GM23248 (cell line): ENCODE measurements at regions not wholly inside any gene's neighbourhood (a gene's known extent, or its start where the extent isn't known, plus 50 kb on each side); places are given as distances from the start of the nearest gene placed in this dataset.

Experiments
- DNase-seq: peaks from one replicate; pipeline ENCODE4 v3.0.0-alpha.2; 2015
- H2AFZ ChIP-seq: fragments of 200-600 bp; sonication (generic); 2 replicates; pipeline ENCODE4 v1.6.1; 2016; ENCODE audit warnings: antibody characterized with exemption
- H3F3A ChIP-seq: fragments of 200-600 bp; sonication (generic); 2 replicates; pipeline ENCODE4 v1.6.1; 2016; ENCODE audit warnings: mild to moderate bottlenecking, antibody characterized with exemption, mixed run types; ENCODE audit not compliant: insufficient read depth
- H3K27ac ChIP-seq: fragments of 200-600 bp; sonication (generic); 2 replicates; pipeline ENCODE4 v1.5.1; 2016; ENCODE audit warnings: mild to moderate bottlenecking
- H3K27me3 ChIP-seq: fragments of 200-600 bp; sonication (generic); replicated peaks from 2 replicates; pipeline ENCODE4 v1.6.1; 2016; ENCODE audit warnings: mild to moderate bottlenecking; ENCODE audit not compliant: insufficient read depth
- H3K36me3 ChIP-seq: fragments of 200-600 bp; sonication (generic); 2 replicates; pipeline ENCODE4 v1.6.1; 2016; ENCODE audit warnings: low read depth, mild to moderate bottlenecking
- H3K4me1 ChIP-seq: fragments of 200-600 bp; sonication (generic); 2 replicates; pipeline ENCODE4 v1.6.1; 2016; ENCODE audit warnings: mild to moderate bottlenecking; ENCODE audit not compliant: insufficient read depth
- H3K4me2 ChIP-seq: fragments of 200-600 bp; sonication (generic); one replicate; pipeline ENCODE4 v1.6.1; 2016; ENCODE audit warnings: mild to moderate bottlenecking; ENCODE audit not compliant: unreplicated experiment
- H3K4me3 ChIP-seq: fragments of 200-600 bp; sonication (generic); 2 replicates; pipeline ENCODE4 v1.5.1; 2016; ENCODE audit warnings: mild to moderate bottlenecking
- H3K79me2 ChIP-seq: fragments of 200-600 bp; sonication (generic); 2 replicates; pipeline ENCODE4 v1.6.1; 2016; ENCODE audit warnings: mild to moderate bottlenecking; ENCODE audit not compliant: insufficient read depth
- H3K9ac ChIP-seq: fragments of 200-600 bp; sonication (generic); 2 replicates; pipeline ENCODE4 v1.6.1; 2016; ENCODE audit warnings: mild to moderate bottlenecking
- H3K9me2 ChIP-seq: fragments of 200-600 bp; sonication (generic); 2 replicates; pipeline ENCODE4 v1.6.1; 2016; ENCODE audit warnings: mixed run types, mild to moderate bottlenecking, moderate library complexity; ENCODE audit not compliant: insufficient read depth
- H3K9me3 ChIP-seq: fragments of 200-600 bp; sonication (generic); one replicate; pipeline ENCODE4 v1.6.1; 2017; ENCODE audit warnings: low read depth
- H4K20me1 ChIP-seq: fragments of 200-600 bp; sonication (generic); 2 replicates; pipeline ENCODE4 v1.6.0; 2016; ENCODE audit not compliant: insufficient read depth
- EZH2 ChIP-seq: fragments of 200-600 bp; sonication (generic); IDR thresholded peaks from 2 replicates; pipeline ENCODE4 v1.6.1; 2018; ENCODE audit warnings: antibody characterized with exemption, mild to moderate bottlenecking; ENCODE audit not compliant: insufficient read depth, poor library complexity, severe bottlenecking
- EZH2phosphoT487 ChIP-seq: fragments of 200-600 bp; sonication (generic); IDR thresholded peaks from 2 replicates; pipeline ENCODE4 v1.6.1; 2018; ENCODE audit warnings: antibody characterized with exemption, moderate library complexity, mild to moderate bottlenecking, low read depth; ENCODE audit not compliant: insufficient read depth
- WGBS, 2 experiments: methylation state at CpG; one replicate each; pipeline ENCODE4 v1.1.6; 2015 to 2017; ENCODE audit warnings: low lambda C conversion rate in 2 of 2, low coverage in 1 of 2; ENCODE audit errors: missing lambda C conversion rate in 2 of 2; 5-methylcytosine and 5-hydroxymethylcytosine counted together
- in situ Hi-C: fragments of 300-500 bp; cut with MboI; formaldehyde crosslinking; loops from 2 replicates; pipeline ENCODE4 v1.15.0; 2020

DNA sequence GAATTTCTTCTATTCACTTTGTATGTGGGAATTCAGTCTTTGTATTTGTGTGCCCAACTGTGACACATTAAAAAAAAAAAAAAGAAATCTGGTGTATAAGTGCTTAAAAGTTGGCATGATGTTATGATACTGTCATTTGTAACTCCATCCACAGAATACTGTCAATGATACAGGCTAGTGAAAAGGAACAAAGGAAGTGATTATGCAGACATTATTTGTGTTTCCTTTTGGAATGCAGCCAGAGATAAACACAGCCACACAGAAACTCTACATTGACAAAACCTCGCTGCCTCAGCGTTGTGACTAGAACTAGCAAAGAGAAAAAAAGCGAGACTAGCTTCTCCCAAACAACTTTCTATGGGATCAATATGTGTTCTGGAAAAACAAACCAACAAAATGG lies 519.2 kb upstream of the AGTR1 start:
- Histone ChIP-seq H2AFZ (no peak overlapping the region), H3F3A (0 out of 2 replicates have a peak, but pooled peaks cover 6% of the 10 kb centered on the region), H4K20me1 (no peaks in the 10 kb centered on the region), H3K4me3 (no peak overlapping the region), H3K4me1 (peaks cover 13% of the 10 kb centered on the region), H3K4me2 (no peak overlapping the region), H3K36me3 (no peaks in the 10 kb centered on the region), H3K9ac (no peak overlapping the region), H3K9me3 (no peaks in the 10 kb centered on the region), H3K79me2 (no peaks in the 10 kb centered on the region), H3K27ac (no peak overlapping the region), H3K27me3 (no peaks in the 10 kb centered on the region), H3K9me2 (no peaks in the 10 kb centered on the region)
- no peak for DNase-seq
- TF ChIP-seq EZH2phosphoT487 (no peak), EZH2 (no peak)
- WGBS, 2 experiments, result 86 to 90% methylated on average over 3 of the region's 3 CpGs
- in situ Hi-C loops, result no loop called here

DNA sequence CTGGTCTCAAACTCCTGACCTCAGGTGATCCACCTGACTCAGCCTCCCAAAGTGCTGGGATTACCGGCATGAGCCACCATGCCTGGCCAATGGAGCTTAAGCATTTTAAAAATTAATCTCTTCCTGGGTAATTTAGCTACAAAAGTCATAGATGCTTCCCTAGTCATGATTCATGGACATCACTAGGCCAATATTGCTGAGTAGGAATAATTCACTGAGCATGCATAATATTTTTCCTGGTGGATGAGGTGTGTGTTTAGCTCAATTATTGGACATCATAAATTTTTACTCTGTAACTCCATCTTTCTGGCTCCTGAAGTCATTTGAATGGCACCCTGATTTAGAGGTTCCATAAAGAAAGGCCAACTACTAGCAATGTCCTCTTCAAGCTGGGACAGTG lies 512.9 kb upstream of the AGTR1 start:
- Histone ChIP-seq H3K36me3 (no peaks in the 10 kb centered on the region), H3K4me1 (no peaks in the 10 kb centered on the region), H3K27ac (no peak overlapping the region), H3K4me2 (no peak overlapping the region), H2AFZ (no peak overlapping the region), H3K4me3 (no peak overlapping the region), H3K9me3 (no peaks in the 10 kb centered on the region), H3K9me2 (no peaks in the 10 kb centered on the region), H3F3A (no peaks in the 10 kb centered on the region), H4K20me1 (no peaks in the 10 kb centered on the region), H3K79me2 (no peaks in the 10 kb centered on the region), H3K9ac (no peak overlapping the region), H3K27me3 (no peaks in the 10 kb centered on the region)
- 92 to 96% methylated on average over 1 of the region's 1 CpG for WGBS, 2 experiments
- no peak for DNase-seq
- in situ Hi-C loops, result no loop called here
- no peak for TF ChIP-seq EZH2
- TF ChIP-seq EZH2phosphoT487, result no peak

- no peak overlapping the region for H3K9ac ChIP-seq
- no peaks in the 10 kb centered on the region for H3K79me2 ChIP-seq
- no peak for TF ChIP-seq EZH2phosphoT487
- no peak for TF ChIP-seq EZH2
- H2AFZ ChIP-seq, result no peak overlapping the region
- no peak for DNase-seq
- in situ Hi-C loops, result no loop called here
- H3K36me3 ChIP-seq, result no peaks in the 10 kb centered on the region
- no peaks in the 10 kb centered on the region for H3K9me2 ChIP-seq
- no peaks in the 10 kb centered on the region for H3K4me1 ChIP-seq
- H3K4me2 ChIP-seq, result no peak overlapping the region
- H4K20me1 ChIP-seq, result no peaks in the 10 kb centered on the region
- H3K27me3 ChIP-seq, result no peaks in the 10 kb centered on the region
- no peaks in the 10 kb centered on the region for H3K9me3 ChIP-seq
- no peak overlapping the region for H3K27ac ChIP-seq
- 81 to 82% methylated on average over 2 of the region's 2 CpGs for WGBS, 2 experiments
- no peak overlapping the region for H3K4me3 ChIP-seq
- H3F3A ChIP-seq, result no peaks in the 10 kb centered on the region
These were observed 510.8 kb upstream of the AGTR1 start for GRCh38 chr3:148186881-148187280.

DNA sequence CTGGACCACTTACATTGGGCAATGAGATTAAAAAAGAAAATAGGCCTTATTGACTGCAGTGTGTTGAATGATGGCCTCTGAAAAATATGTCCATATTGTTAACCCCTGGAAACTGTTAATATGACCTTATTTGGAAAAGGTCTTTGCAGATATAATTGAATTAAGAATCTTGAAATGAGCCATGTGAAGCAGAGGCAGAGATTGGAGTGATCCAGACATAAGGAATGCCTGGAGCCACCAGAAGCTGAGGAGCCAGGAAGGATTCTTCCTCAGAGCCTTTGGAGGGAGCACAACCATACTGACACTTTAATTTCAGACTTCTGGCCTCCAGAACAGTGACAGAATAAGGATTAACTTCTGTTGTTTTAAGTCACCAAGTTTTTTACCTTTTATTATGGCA lies 510.4 kb upstream of the AGTR1 start:
- H3K4me3 ChIP-seq, result no peak overlapping the region
- in situ Hi-C loops, result no loop called here

GRCh38 chr3:148190441-148190990 lies 507.2 kb upstream of the AGTR1 start:
- 43 to 44% methylated on average over 1 of the region's 1 CpG for WGBS, 2 experiments
- DNase-seq, result peak; percentile 19
- Histone ChIP-seq H3F3A (no peaks in the 10 kb centered on the region), H3K36me3 (no peaks in the 10 kb centered on the region), H2AFZ (no peak overlapping the region), H3K9ac (no peak overlapping the region), H3K4me2 (no peak overlapping the region), H3K79me2 (no peaks in the 10 kb centered on the region), H3K9me2 (no peaks in the 10 kb centered on the region), H3K4me3 (no peak overlapping the region), H3K4me1 (no peaks in the 10 kb centered on the region), H3K27me3 (no peaks in the 10 kb centered on the region), H3K27ac (no peak overlapping the region), H4K20me1 (no peaks in the 10 kb centered on the region), H3K9me3 (no peaks in the 10 kb centered on the region)
- in situ Hi-C loops, result no loop called here
- no peak for TF ChIP-seq EZH2phosphoT487
- no peak for TF ChIP-seq EZH2

More for the DNA sequence above, 510.4 kb upstream of the AGTR1 start:
- H3K79me2 ChIP-seq, result no peaks in the 10 kb centered on the region
- H3K9me2 ChIP-seq, result no peaks in the 10 kb centered on the region
- H3K9ac ChIP-seq, result no peak overlapping the region
- H3K9me3 ChIP-seq, result no peaks in the 10 kb centered on the region
- DNase-seq, result no peak
- no peaks in the 10 kb centered on the region for H3K4me1 ChIP-seq
- H4K20me1 ChIP-seq, result no peaks in the 10 kb centered on the region
- no peaks in the 10 kb centered on the region for H3K27me3 ChIP-seq
- no peaks in the 10 kb centered on the region for H3K36me3 ChIP-seq
- no peak overlapping the region for H2AFZ ChIP-seq
- TF ChIP-seq EZH2phosphoT487 (no peak), EZH2 (no peak)
- no peaks in the 10 kb centered on the region for H3F3A ChIP-seq
- H3K27ac ChIP-seq, result no peak overlapping the region
- no peak overlapping the region for H3K4me2 ChIP-seq
